HG02623 (cell line): ENCODE measurements at regions not wholly inside any gene's neighbourhood (a gene's known extent, or its start where the extent isn't known, plus 50 kb on each side); places are given as distances from the start of the nearest gene placed in this dataset.
"Not testable (repeated sequence)": the region's sequence is repeated elsewhere in the genome, so short reads cannot be mapped to it uniquely, and the experiment has no call there.

Experiments used
- ATAC-seq: cut with Tn5 transposase; IDR thresholded peaks from one replicate; pipeline ENCODE4 v1.9.1; 2021; ENCODE audit warnings: moderate library complexity; ENCODE audit not compliant: unreplicated experiment

- not testable (repeated sequence) for ATAC-seq
Measured at GRCh38 chr9:41367301-41367700, 178.2 kb upstream of the ZNG1F start.

- not testable (repeated sequence) for ATAC-seq
Measured at GRCh38 chr9:41361790-41362189, 172.7 kb upstream of the ZNG1F start.

GRCh38 chr9:41359116-41359515 is 170.0 kb upstream of the ZNG1F start:
- ATAC-seq: not testable (repeated sequence)

DNA sequence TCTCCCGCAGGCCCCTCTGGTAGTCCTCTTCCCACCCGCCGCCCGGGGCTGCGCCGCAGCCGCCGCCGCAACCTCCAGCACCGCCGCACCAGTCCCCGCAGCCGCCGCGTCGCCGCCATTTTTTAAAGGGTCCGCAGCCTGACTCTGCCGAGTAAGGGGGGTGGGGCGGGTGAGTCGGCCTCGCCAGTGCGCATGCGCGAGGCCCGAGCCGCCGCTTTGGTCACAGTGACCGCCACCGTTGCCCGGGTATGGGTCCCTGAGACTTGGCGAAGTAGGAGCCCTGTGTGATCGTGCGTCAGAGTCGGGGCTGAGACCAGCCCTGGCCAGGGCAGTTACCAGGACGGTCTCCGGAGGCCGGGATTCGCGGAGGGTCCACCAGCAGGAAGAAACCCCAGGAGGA is 169.6 kb upstream of the ZNG1F start:
- not testable (repeated sequence) for ATAC-seq

GRCh38 chr9:41357918-41358404 is 168.8 kb upstream of the ZNG1F start:
- ATAC-seq: not testable (repeated sequence)

DNA sequence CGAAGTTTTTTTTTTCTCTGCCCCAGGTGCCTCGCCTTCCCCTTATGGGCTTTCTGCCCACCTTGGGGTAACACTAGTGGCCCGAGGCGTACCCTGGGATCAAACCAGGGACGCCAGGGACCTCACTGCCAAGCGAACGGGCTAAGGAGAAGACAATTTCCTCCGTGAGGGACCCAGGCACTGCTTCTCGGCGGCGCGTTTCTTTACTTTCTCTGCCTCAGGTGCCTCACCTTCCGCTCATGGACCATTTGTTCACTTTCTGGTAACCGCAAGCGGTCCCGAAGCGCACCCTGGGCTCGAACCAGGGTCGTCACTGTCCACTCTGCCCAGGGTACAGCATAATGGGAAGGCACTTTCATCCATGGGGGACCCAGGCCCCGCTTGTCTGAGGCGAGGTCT is 168.2 kb upstream of the ZNG1F start:
- not testable (repeated sequence) for ATAC-seq

GRCh38 chr9:41356588-41357349 is 167.7 kb upstream of the ZNG1F start:
- ATAC-seq: not testable (repeated sequence)

GRCh38 chr9:41355712-41356450 is 166.8 kb upstream of the ZNG1F start:
- ATAC-seq: not testable (repeated sequence)

DNA sequence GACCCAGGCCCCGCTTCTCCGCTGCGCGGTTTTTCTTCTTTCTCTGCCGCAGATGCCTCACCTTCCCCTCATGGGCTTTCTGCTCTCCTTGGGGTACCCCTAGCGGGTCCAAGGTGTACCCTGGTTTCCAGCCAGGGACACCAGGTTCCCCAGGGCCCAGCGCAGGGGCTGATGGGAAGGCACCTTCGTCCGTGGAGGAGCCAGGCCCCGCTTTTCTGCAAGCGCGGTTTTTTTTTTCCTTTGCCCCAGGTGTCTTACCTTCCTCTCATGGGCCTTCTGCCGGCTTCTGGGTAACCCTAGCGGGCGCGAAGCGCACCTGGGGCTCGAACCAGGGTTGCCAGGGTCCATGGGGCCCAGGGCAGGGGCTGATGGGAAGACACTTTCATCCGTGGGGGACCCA is 165.9 kb upstream of the ZNG1F start:
- not testable (repeated sequence) for ATAC-seq

DNA sequence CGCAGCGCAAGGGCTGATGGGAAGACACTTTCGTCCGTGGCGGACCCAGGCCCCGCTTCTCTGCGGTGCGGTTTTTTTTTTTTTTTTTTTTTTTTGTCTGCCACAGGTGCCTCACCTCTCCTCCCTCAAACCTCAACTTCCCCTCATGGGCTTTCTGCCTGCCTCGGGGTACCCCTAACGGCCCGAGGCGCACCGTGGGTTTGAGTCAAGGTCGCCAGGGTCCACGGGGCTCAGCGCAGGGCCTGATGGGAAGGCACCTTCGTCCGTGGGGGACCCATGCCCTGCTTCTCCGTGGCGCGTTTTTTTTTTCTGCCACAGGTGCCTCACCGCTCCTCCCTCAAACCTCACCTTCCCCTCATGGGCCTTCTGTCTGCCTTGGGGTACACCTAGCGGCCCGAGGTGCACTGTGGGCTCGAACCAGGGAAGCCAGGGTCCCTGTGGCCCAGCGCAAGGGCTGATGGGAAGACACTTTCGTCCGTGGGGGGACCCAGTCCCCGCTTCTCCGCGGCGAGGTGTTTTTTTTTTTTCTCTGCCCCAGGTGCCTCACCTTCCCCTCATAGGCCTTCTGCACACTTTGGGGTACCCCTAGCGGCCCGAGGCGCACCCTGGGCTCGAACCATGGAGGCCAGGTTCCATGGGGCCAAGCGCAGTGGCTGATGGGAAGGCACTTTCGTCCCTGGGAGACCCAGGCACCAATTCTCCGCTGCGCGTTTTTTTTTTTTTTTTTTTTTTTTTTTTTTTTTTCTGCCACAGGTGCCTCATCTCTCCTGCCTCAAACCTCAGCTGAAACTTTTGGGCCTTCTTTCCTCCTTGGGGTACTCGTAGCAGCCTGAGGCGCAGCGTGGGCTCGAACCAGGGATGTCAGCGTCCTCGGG is 165.2 kb upstream of the ZNG1F start:
- ATAC-seq: not testable (repeated sequence)

- ATAC-seq: not testable (repeated sequence)
Measured at GRCh38 chr9:41353026-41353425, 163.9 kb upstream of the ZNG1F start.

DNA sequence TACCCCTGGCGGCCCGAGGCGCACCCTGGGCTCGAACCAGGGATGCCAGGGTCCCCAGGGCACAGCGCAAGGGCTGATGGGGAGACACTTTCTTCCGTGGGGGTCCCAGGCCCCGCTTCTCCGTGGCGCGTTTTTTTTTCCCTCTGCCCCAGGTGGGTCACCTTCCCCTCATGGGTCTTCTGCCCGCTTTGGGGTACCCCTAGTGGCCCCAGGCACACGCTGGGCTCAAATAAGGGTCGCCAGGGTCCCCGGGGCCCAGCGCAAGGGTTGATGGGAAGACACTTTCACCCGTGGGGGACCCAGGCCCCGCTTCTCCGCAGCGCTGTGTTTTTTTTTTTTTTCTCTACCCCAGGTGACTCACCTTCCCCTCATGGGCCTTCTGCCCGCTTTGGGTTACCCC is 163.3 kb upstream of the ZNG1F start:
- not testable (repeated sequence) for ATAC-seq

DNA sequence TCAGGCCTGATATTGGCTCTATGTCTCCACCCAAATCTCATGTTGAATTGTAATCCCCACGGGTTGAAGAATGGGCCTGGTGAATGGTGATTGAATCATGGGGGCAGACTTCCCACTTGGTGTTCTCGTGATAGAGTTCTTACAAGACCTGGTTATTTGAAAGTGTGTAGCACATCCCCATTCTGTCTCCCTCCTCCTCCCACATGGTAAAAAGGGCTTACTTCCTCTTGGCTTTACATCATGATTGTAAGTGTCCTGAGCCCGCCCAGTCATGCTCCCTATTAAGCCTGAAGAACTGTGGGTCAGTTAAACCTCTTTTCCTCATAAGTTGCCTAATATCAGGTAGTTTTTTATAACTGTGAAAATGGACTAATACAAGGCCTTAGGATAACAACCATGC is 158.8 kb upstream of the ZNG1F start:
- not testable (repeated sequence) for ATAC-seq

GRCh38 chr9:41332562-41332961 is 143.4 kb upstream of the ZNG1F start:
- not testable (repeated sequence) for ATAC-seq

DNA sequence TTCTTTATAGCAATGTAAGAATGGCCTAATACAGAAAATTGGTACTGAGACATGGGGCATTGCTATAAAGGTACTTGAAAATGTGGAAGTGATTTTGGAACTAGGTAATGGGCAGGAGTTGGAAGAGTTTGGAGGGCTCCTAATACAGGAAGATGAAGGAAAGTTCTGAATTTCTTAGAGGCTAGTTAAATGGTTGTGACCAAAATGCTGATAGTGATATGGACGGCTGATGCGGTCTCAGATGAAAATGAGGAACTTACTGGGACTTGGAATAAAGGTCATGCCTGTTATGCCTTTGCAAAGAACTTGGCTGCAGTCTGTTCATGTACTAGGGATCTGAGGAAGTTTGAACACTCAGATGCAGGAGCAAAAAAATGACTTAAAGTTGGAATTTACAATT is 132.2 kb upstream of the ZNG1F start:
- not testable (repeated sequence) for ATAC-seq

DNA sequence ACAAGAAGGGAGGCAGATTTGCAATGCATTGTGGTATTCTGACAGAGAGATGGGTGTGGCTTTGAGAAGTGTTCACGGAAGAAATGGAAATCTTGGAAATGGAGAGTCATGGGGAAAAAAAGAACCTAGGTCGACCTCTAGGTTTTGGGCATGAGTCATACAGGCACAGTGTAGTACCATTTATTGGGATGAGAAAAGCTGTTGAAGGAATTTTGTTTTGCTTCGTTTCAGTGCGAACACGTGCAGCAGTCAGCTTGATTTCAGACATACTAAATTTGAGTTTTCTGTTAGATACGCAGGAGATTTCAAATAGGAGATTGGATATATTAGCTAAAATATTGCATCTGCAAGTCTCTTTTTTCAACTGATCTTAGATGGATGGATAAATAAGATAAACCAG is 119.8 kb upstream of the ZNG1F start:
- not testable (repeated sequence) for ATAC-seq

GRCh38 chr9:41285744-41286143 is 96.6 kb upstream of the ZNG1F start:
- ATAC-seq: not testable (repeated sequence)

DNA sequence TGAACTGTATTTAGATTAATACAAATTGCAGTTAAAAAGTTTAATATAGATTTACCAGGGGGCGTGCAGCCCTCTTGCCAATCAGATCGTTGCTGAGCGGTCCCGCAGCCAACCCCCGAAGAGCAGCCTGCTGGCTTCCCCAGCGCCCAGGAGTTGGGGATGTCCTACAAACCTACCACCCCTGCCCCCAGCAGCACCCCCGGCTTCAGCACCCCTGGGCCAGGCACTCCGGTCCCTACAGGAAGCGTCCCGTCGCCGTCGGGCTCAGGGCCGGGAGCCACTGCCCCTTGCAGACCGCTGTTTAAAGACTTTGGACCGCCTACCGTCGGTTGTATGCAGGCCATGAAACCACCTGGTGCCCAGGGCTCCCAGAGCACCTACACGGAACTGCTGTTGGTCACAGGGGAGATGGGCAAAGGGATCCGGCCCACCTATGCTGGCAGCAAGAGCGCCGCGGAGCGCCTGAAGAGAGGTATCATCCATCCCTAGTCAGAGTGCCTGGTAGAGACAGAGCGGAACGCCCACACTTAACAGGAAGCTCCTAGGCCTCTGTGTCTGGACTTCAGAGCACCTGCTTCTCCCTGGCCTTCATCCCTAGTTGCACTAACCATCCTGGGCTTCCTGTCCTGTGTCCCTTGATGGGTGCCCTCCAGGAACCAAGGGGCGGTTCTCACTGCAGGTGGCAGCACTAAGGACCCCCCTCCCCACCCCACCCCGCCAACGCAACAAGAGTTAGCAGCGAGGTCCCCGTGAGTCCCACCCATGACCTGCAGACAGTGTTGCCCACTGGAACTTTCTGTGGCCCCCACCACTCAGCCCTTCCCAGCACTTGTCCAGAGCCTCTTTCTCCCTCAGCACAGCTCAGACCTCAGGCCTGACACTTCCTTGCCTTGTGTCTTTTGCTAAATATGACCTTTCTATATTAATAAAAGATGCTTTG is 91.5 kb upstream of the ZNG1F start:
- ATAC-seq: not testable (repeated sequence)

GRCh38 chr9:41279437-41279836 is 90.3 kb upstream of the ZNG1F start:
- ATAC-seq: not testable (repeated sequence)

DNA sequence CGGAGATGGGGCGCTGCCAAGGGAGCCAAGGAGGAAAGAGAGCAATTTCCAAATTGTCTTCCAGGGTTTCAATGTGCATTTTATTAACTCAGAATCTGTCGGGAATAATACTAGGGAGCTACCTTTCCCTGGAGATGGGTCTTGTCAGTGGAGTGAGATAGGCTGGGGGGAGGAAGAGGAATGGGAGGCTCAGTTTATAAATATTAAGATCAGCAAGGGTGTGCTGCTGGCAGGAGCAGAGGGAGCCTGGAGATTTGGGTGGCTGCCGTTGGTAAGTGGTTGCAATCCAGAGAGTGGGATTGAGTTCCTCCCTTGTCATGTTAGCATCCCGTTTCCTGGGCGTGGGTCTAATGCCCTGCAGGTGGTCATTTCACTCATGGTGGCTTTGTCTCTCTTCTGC is 89.9 kb upstream of the ZNG1F start:
- not testable (repeated sequence) for ATAC-seq
